B cell (primary cell): ENCODE measurements at regions not wholly inside any gene's neighbourhood (a gene's known extent, or its start where the extent isn't known, plus 50 kb on each side); places are given as distances from the start of the nearest gene placed in this dataset.

Experiments
- ATAC-seq: fragments of 200-7000 bp; cut with Tn5 transposase; one replicate; pipeline ENCODE4 v1.10.0; 2021; ENCODE audit warnings: low read depth, mild to moderate bottlenecking, moderate number of reproducible peaks, moderate library complexity
- CTCF ChIA-PET: fragments of 350-600 bp; sonication (Branson Sonifier 250); formaldehyde crosslinking; loops from one replicate; lab custom pipeline; 2021; ENCODE audit warnings: antibody characterized with exemption, inconsistent platforms; lab: Charles Lee
- POLR2A ChIA-PET: fragments of 350-600 bp; sonication (Branson Sonifier 250); formaldehyde crosslinking; loops from one replicate; lab custom pipeline; 2021; ENCODE audit warnings: antibody characterized with exemption; lab: Charles Lee
- DNase-seq: peaks from one replicate; pipeline ENCODE4 v3.0.0; 2013
- H2AFZ ChIP-seq: 2 replicates; pipeline ENCODE4 v1.6.1; 2012; ENCODE audit warnings: mild to moderate bottlenecking, low read depth, low read length; ENCODE audit not compliant: insufficient read depth, poor library complexity, severe bottlenecking
- H3K27ac ChIP-seq, 2 donors: 1 replicate in 1 of 2; 2 replicates in 1 of 2; pipeline ENCODE4 v1.5.1; 2012 to 2013; ENCODE audit warnings: low read length in 2 of 2, mild to moderate bottlenecking in 2 of 2, moderate library complexity in 1 of 2
- H3K27me3 ChIP-seq, 4 experiments: fragments of 200-600 bp in 1 of 4; sonication (generic) in 1 of 4; replicated peaks in 1 of 4; 1 replicate in 2 of 4; 2 replicates in 2 of 4; pipeline versions ENCODE4 v1.6.1 to v1.7.0; 2013 to 2016; ENCODE audit warnings: low read length in 3 of 4, mild to moderate bottlenecking in 2 of 4, mixed read lengths in 1 of 4, moderate library complexity in 1 of 4; ENCODE audit not compliant: insufficient read depth in 4 of 4, control insufficient read depth in 3 of 4; ENCODE audit errors: control extremely low read depth in 1 of 4
- H3K36me3 ChIP-seq, 2 experiments: replicated peaks in 1 of 2; 1 replicate in 1 of 2; 2 replicates in 1 of 2; pipeline versions ENCODE4 v1.6.1 to v1.7.1; 2013; ENCODE audit warnings: low read length in 1 of 2; ENCODE audit not compliant: insufficient read depth in 2 of 2, control insufficient read depth in 1 of 2; ENCODE audit errors: control extremely low read depth in 1 of 2, extremely low read depth in 1 of 2
- H3K4me1 ChIP-seq, 2 donors: fragments of 200-600 bp in 1 of 2; sonication (generic) in 1 of 2; 1 replicate in 1 of 2; 2 replicates in 1 of 2; pipeline versions ENCODE4 v1.5.1 to v1.6.1; 2013 to 2017; ENCODE audit warnings: low read length in 2 of 2; ENCODE audit not compliant: control insufficient read depth in 2 of 2, insufficient read depth in 2 of 2
- H3K4me2 ChIP-seq: replicated peaks from 2 replicates; pipeline ENCODE3; 2012; ENCODE audit warnings: mild to moderate bottlenecking, low read depth, low read length; ENCODE audit not compliant: poor library complexity, severe bottlenecking
- H3K4me3 ChIP-seq, 5 experiments: fragments of 200-600 bp in 1 of 5; sonication (generic) in 1 of 5; 1 replicate in 3 of 5; 2 replicates in 2 of 5; pipeline versions ENCODE4 v1.5.1 to v1.7.0; 2011 to 2016; ENCODE audit warnings: low read length in 4 of 5, mild to moderate bottlenecking in 4 of 5, low read depth in 2 of 5, control low read depth in 1 of 5, moderate library complexity in 1 of 5; ENCODE audit not compliant: insufficient read depth in 1 of 5; ENCODE audit errors: control extremely low read depth in 1 of 5, extremely low read depth in 1 of 5
- H3K79me2 ChIP-seq: fragments of 200-600 bp; sonication (generic); one replicate; pipeline ENCODE4 v1.6.0; 2016; ENCODE audit warnings: low read length; ENCODE audit not compliant: control insufficient read depth, insufficient read depth
- H3K9ac ChIP-seq: fragments of 200-600 bp; sonication (generic); 2 replicates; pipeline ENCODE4 v1.6.1; 2017; ENCODE audit warnings: mild to moderate bottlenecking, low read length, moderate library complexity
- H3K9me3 ChIP-seq, 3 donors: one replicate each; pipeline versions ENCODE4 v1.6.1 to v1.7.1; 2013; ENCODE audit warnings: low read length in 2 of 3; ENCODE audit not compliant: control insufficient read depth in 2 of 3, insufficient read depth in 1 of 3; ENCODE audit errors: control extremely low read depth in 1 of 3
- H4K20me1 ChIP-seq: 2 replicates; pipeline ENCODE4 v1.6.0; 2012; ENCODE audit warnings: mild to moderate bottlenecking, low read length; ENCODE audit not compliant: insufficient read depth, control insufficient read depth, poor library complexity, severe bottlenecking
- H3K27ac Mint-ChIP-seq: one replicate; pipeline ENCODE4 v1.8.0; 2021; ENCODE audit warnings: mixed read lengths
- H3K27me3 Mint-ChIP-seq: one replicate; pipeline ENCODE4 v1.8.0; 2021; ENCODE audit warnings: mixed read lengths
- H3K4me1 Mint-ChIP-seq: one replicate; pipeline ENCODE4 v1.8.0; 2021; ENCODE audit warnings: mixed read lengths
- H3K4me3 Mint-ChIP-seq: one replicate; pipeline ENCODE4 v1.8.0; 2021; ENCODE audit warnings: mixed read lengths
- H3K9me3 Mint-ChIP-seq: one replicate; pipeline ENCODE4 v1.8.0; 2022; ENCODE audit warnings: mixed read lengths; ENCODE audit not compliant: insufficient read depth
- CTCF ChIP-seq: fragments of 200-600 bp; IDR thresholded peaks from one replicate; pipeline ENCODE4 v1.8.0; 2022; ENCODE audit warnings: antibody characterized with exemption, mild to moderate bottlenecking
- EZH2 ChIP-seq: IDR thresholded peaks from 2 replicates; pipeline ENCODE4 v1.6.1; 2012; ENCODE audit warnings: borderline replicate concordance, low read depth, mild to moderate bottlenecking, moderate library complexity, low read length; ENCODE audit not compliant: insufficient read depth, poor library complexity, severe bottlenecking
- WGBS: methylation state at CpG from one replicate; pipeline ENCODE4 v1.1.5; 2013; ENCODE audit warnings: missing lambda C conversion rate; ENCODE audit not compliant: insufficient coverage; 5-methylcytosine and 5-hydroxymethylcytosine counted together
- intact Hi-C: fragments of 100-400 bp; cut with micrococcal nuclease; formaldehyde crosslinking; loops from one replicate; pipeline ENCODE4 v1.10.0; 2022

GRCh38 chr1:69148731-69149130 is 419.0 kb upstream of the LRRC7 start:
- no peaks in the 10 kb centered on the region for H3K27me3 Mint-ChIP-seq
- Histone ChIP-seq H3K4me1 (no peaks in the 10 kb centered on the region), H3K36me3 (no peaks in the 10 kb centered on the region), H3K79me2 (no peaks in the 10 kb centered on the region), H3K27ac (no peak overlapping the region), H3K9me3 (peaks cover 0 to 1% (median 0%) of the 10 kb centered on the region in 3 donors), H2AFZ (no peak overlapping the region), H4K20me1 (no peaks in the 10 kb centered on the region), H3K4me3 (no peak overlapping the region), H3K9ac (no peak overlapping the region), H3K4me2 (no peak overlapping the region), H3K27me3 (no peaks in the 10 kb centered on the region)
- H3K4me3 Mint-ChIP-seq: no peak overlapping the region
- ATAC-seq (no peak), DNase-seq (no peak)
- H3K9me3 Mint-ChIP-seq: peaks cover 5% of the 10 kb centered on the region
- ChIA-PET POLR2A (no interaction called here), CTCF (no interaction called here)
- TF ChIP-seq EZH2 (no peak), CTCF (no peak)
- intact Hi-C loops: no loop called here
- H3K4me1 Mint-ChIP-seq: no peaks in the 10 kb centered on the region
- no peak overlapping the region for H3K27ac Mint-ChIP-seq
- no CpG with 5 or more reads among the region's 1 CpG for WGBS

- ChIA-PET CTCF (no interaction called here), POLR2A (no interaction called here)
- no peaks in the 10 kb centered on the region for H3K27me3 Mint-ChIP-seq
- no peaks in the 10 kb centered on the region for H3K4me1 Mint-ChIP-seq
- H3K9me3 ChIP-seq: peaks cover 0 to 9% (median 1%) of the 10 kb centered on the region in 3 donors
- H3K9ac ChIP-seq: no peak overlapping the region
- ATAC-seq: no peak
- H3K27ac Mint-ChIP-seq: no peak overlapping the region
- H3K79me2 ChIP-seq: no peaks in the 10 kb centered on the region
- H3K27me3 ChIP-seq: no peaks in the 10 kb centered on the region
- whole genome bisulfite sequencing: 100% methylated on average over 2 of the region's 2 CpGs
- H3K36me3 ChIP-seq: no peaks in the 10 kb centered on the region
- TF ChIP-seq CTCF: no peak
- no peak for TF ChIP-seq EZH2
- no peak for DNase-seq
- no peaks in the 10 kb centered on the region for H3K4me1 ChIP-seq
- no peaks in the 10 kb centered on the region for H4K20me1 ChIP-seq
- H3K4me3 Mint-ChIP-seq: no peak overlapping the region
- H3K9me3 Mint-ChIP-seq: peaks cover 8% of the 10 kb centered on the region
- H3K27ac ChIP-seq: no peak overlapping the region
- H3K4me3 ChIP-seq: no peak overlapping the region
- H2AFZ ChIP-seq: no peak overlapping the region
- no peak overlapping the region for H3K4me2 ChIP-seq
- intact Hi-C loops: no loop called here
Measured at GRCh38 chr1:69157046-69157756, 410.5 kb upstream of the LRRC7 start.
